Transverse colon (tissue), 4 donors: ENCODE measurements at regions not wholly inside any gene's neighbourhood (a gene's known extent, or its start where the extent isn't known, plus 50 kb on each side); places are given as distances from the start of the nearest gene placed in this dataset.

Experiments
- CTCF ChIP-seq, 5 experiments: fragments of 200-600 bp in 3 of 5; fragments of 450-650 bp in 2 of 5; sonication (generic) in 3 of 5; IDR thresholded peaks; 1 replicate in 2 of 5; 2 replicates in 3 of 5; pipeline ENCODE4 v1.5.1; 2016 to 2017; ENCODE audit warnings: antibody characterized with exemption in 5 of 5, inconsistent platforms in 3 of 5, mild to moderate bottlenecking in 2 of 5, moderate library complexity in 1 of 5
- EP300 ChIP-seq: sonication (generic); formaldehyde crosslinking; IDR thresholded peaks from one replicate; pipeline ENCODE4 v1.6.1; 2017; ENCODE audit warnings: antibody characterized with exemption, low read depth
- POLR2A ChIP-seq: fragments of 450-650 bp; IDR thresholded peaks from one replicate; pipeline ENCODE4 v1.6.1; 2016; ENCODE audit warnings: antibody characterized with exemption, mild to moderate bottlenecking, moderate library complexity
- POLR2AphosphoS5 ChIP-seq, 3 donors: sonication (generic); formaldehyde crosslinking; IDR thresholded peaks; one replicate each; pipeline ENCODE4 v1.6.1; 2016; ENCODE audit warnings: antibody characterized with exemption in 3 of 3

- TF ChIP-seq EP300 (no peak), POLR2AphosphoS5 (IDR thresholded peaks at IDR 0.05) (no peak), POLR2A (no peak), CTCF (IDR thresholded peaks at IDR 0.05) (no peak)
Observed at GRCh38 chr3:40961104-40961857, 238.0 kb upstream of the CTNNB1 start.
